Muscle layer of colon (tissue), 2 donors: ENCODE measurements at regions not wholly inside any gene's neighbourhood (a gene's known extent, or its start where the extent isn't known, plus 50 kb on each side); places are given as distances from the start of the nearest gene placed in this dataset.

Source experiments
- H3K27ac ChIP-seq: one replicate; pipeline ENCODE4 v1.7.0; 2013; ENCODE audit warnings: low read depth, mild to moderate bottlenecking, low read length, moderate library complexity
- H3K27me3 ChIP-seq, 2 donors: one replicate each; pipeline ENCODE4 v1.7.0; 2013; ENCODE audit warnings: low read length in 2 of 2, mild to moderate bottlenecking in 2 of 2; ENCODE audit not compliant: insufficient read depth in 2 of 2, control insufficient read depth in 1 of 2
- H3K36me3 ChIP-seq: one replicate; pipeline ENCODE4 v1.7.0; 2013; ENCODE audit warnings: mild to moderate bottlenecking, low read length; ENCODE audit not compliant: insufficient read depth
- H3K4me1 ChIP-seq: one replicate; pipeline ENCODE4 v1.7.0; 2013; ENCODE audit warnings: mild to moderate bottlenecking, low read length; ENCODE audit not compliant: insufficient read depth
- H3K4me3 ChIP-seq, 2 donors: one replicate each; pipeline ENCODE4 v1.7.0; 2013; ENCODE audit warnings: low read length in 2 of 2, low read depth in 1 of 2, mild to moderate bottlenecking in 1 of 2, moderate library complexity in 1 of 2
- H3K9ac ChIP-seq: one replicate; pipeline ENCODE4 v1.7.0; 2013; ENCODE audit warnings: low read length
- H3K9me3 ChIP-seq: one replicate; pipeline ENCODE4 v1.7.0; 2013; ENCODE audit warnings: mild to moderate bottlenecking, low read length
- donor health status: abdominal sarcoma.
- donor health status: Adenocarcinoma of cecum.

DNA sequence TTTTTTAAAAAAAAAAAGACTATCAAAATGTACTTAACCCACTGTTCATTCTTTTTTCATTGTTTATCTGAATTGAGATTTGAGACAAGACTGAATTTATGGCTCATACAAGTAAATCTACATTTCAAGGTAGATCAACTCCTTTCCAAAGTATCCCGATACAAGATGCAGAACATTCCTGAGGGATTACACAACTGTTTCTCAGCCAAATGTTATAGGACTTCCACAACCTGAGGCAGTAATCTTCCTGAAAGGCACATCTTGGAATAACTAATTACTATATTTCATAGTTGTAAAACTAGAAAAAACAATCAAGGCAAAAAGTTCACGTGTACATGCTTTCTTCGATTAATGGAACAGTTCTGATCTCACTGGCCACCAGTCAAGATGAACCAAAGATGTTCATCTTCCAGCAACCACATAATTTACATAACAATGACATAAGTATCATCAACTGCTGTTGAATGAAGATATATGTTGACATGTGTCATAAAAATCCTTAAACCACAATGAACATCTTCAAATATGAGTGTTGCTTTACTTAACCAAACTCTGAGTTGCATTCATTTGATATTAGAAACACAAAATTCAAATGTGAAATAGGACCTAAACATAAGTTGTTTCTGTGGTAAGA lies 225.2 kb upstream of the DKK2 start:
- no peaks in the 10 kb centered on the region for H3K27me3 ChIP-seq
- no peaks in the 10 kb centered on the region for H3K9me3 ChIP-seq
- H3K36me3 ChIP-seq: no peaks in the 10 kb centered on the region
- H3K9ac ChIP-seq: no peak overlapping the region
- no peaks in the 10 kb centered on the region for H3K4me1 ChIP-seq
- no peak overlapping the region for H3K27ac ChIP-seq
- no peak overlapping the region for H3K4me3 ChIP-seq

GRCh38 chr4:107258359-107258758 lies 222.2 kb upstream of the DKK2 start:
- Histone ChIP-seq H3K27me3 (no peaks in the 10 kb centered on the region), H3K4me3 (no peak overlapping the region), H3K4me1 (peaks cover 4% of the 10 kb centered on the region), H3K27ac (no peak overlapping the region), H3K9ac (no peak overlapping the region), H3K36me3 (no peaks in the 10 kb centered on the region), H3K9me3 (no peaks in the 10 kb centered on the region)

DNA sequence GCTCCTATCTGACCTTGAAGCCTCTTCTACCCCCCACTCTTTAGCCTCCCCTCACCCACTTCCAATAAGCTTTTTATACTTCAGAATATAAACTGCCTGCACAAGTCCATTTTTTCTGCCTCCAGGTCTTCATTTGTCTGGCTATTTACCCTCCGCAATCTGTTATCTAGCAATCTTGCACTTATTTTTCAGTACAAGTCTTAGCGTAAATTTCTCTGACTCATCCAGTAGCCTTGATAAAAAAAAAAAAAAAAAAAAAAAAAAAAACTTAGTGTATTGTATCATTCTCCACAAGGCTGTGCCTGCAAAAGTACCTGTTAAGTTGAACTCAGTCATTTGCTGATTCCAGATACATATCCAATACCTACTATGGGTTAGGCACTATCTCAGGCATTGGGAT lies 219.5 kb upstream of the DKK2 start:
- no peak overlapping the region for H3K9ac ChIP-seq
- no peaks in the 10 kb centered on the region for H3K9me3 ChIP-seq
- H3K4me3 ChIP-seq: no peak overlapping the region
- H3K27me3 ChIP-seq: no peaks in the 10 kb centered on the region
- no peaks in the 10 kb centered on the region for H3K36me3 ChIP-seq
- H3K4me1 ChIP-seq: peaks cover 12% of the 10 kb centered on the region
- no peak overlapping the region for H3K27ac ChIP-seq

DNA sequence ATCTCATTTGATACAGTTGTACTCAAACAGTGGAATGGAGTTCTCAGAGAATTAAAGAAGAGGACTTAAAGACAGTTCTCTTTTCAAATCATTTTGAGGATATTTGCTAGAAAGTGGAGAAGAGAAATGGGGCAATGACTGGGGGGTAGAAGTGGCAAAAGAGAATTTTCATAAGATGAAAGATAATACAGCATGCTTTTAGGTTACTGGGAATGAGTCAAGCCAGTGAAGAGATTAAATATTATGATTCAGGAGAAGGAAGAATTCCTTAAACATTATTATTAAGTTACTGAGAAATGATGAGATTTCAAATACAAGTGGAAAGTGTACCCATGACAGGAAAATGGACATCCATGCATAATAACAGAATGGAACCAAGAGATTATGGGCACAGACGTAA lies 219.0 kb upstream of the DKK2 start:
- H3K4me3 ChIP-seq: no peak overlapping the region
- H3K27ac ChIP-seq: no peak overlapping the region
- no peaks in the 10 kb centered on the region for H3K9me3 ChIP-seq
- H3K27me3 ChIP-seq: no peaks in the 10 kb centered on the region
- H3K36me3 ChIP-seq: no peaks in the 10 kb centered on the region
- peaks cover 12% of the 10 kb centered on the region for H3K4me1 ChIP-seq
- no peak overlapping the region for H3K9ac ChIP-seq

- Histone ChIP-seq H3K36me3 (no peaks in the 10 kb centered on the region), H3K27me3 (no peaks in the 10 kb centered on the region), H3K9ac (no peak overlapping the region), H3K4me1 (peaks cover 12% of the 10 kb centered on the region), H3K27ac (no peak overlapping the region), H3K4me3 (no peak overlapping the region), H3K9me3 (no peaks in the 10 kb centered on the region)
These were observed 217.5 kb upstream of the DKK2 start for GRCh38 chr4:107253579-107254068.

DNA sequence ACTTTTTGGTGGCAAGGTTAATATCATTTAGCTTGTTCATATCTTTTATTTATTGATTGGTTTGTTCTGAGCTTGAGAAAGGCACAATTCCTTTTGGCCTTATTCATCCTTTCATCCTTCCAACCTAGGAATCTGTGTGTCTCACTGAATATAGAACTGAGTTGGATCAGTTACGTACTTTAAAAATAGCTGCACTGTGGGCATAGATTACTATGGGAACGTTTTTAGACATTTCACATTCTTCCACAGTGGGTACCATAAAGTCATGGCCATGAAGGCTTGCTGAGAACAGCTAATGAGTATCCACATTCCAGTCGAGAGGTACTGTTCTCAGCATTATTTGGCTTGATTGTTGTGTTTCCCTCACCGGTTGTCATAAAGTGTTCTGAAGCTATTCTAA lies 217.0 kb upstream of the DKK2 start:
- H3K27ac ChIP-seq: no peak overlapping the region
- H3K9ac ChIP-seq: no peak overlapping the region
- no peaks in the 10 kb centered on the region for H3K9me3 ChIP-seq
- H3K4me3 ChIP-seq: no peak overlapping the region
- peaks cover 15% of the 10 kb centered on the region for H3K4me1 ChIP-seq
- H3K27me3 ChIP-seq: no peaks in the 10 kb centered on the region
- no peaks in the 10 kb centered on the region for H3K36me3 ChIP-seq

GRCh38 chr4:107252571-107252970 lies 216.5 kb upstream of the DKK2 start:
- H3K36me3 ChIP-seq: no peaks in the 10 kb centered on the region
- H3K4me3 ChIP-seq: no peak overlapping the region
- H3K27ac ChIP-seq: no peak overlapping the region
- H3K4me1 ChIP-seq: peaks cover 20% of the 10 kb centered on the region
- H3K9ac ChIP-seq: no peak overlapping the region
- H3K9me3 ChIP-seq: no peaks in the 10 kb centered on the region
- H3K27me3 ChIP-seq: no peaks in the 10 kb centered on the region

- H3K36me3 ChIP-seq: no peaks in the 10 kb centered on the region
- no peaks in the 10 kb centered on the region for H3K27me3 ChIP-seq
- peaks cover 27% of the 10 kb centered on the region for H3K4me1 ChIP-seq
- no peaks in the 10 kb centered on the region for H3K9me3 ChIP-seq
- no peak overlapping the region for H3K9ac ChIP-seq
- no peak overlapping the region for H3K4me3 ChIP-seq
- no peak overlapping the region for H3K27ac ChIP-seq
These were observed 212.5 kb upstream of the DKK2 start for GRCh38 chr4:107248571-107248970.

DNA sequence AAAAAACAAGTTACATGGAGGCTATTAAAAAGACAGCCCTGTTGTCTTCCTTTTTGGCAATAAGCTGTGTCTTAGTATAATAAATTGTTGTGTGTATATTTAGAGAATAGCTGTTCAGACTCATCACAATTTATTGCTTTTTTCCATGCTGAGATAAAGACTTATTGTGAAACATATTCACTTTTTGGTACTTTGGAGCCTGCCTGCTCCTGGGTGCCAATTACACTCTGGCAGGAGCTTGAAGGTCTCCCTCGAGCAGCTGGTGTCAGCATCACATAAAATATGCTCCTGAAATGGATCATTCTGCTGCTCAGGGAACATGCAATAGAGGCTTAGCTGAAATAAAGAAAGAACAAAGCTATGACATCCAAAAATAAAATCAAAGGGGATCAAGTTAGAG lies 211.6 kb upstream of the DKK2 start:
- no peak overlapping the region for H3K9ac ChIP-seq
- H3K4me1 ChIP-seq: peaks cover 22% of the 10 kb centered on the region
- no peaks in the 10 kb centered on the region for H3K27me3 ChIP-seq
- H3K4me3 ChIP-seq: no peak overlapping the region
- no peaks in the 10 kb centered on the region for H3K36me3 ChIP-seq
- H3K9me3 ChIP-seq: no peaks in the 10 kb centered on the region
- H3K27ac ChIP-seq: no peak overlapping the region

GRCh38 chr4:107246761-107247160 lies 210.6 kb upstream of the DKK2 start:
- H3K27ac ChIP-seq: no peak overlapping the region
- peaks cover 23% of the 10 kb centered on the region for H3K4me1 ChIP-seq
- H3K9ac ChIP-seq: no peak overlapping the region
- no peaks in the 10 kb centered on the region for H3K36me3 ChIP-seq
- no peak overlapping the region for H3K4me3 ChIP-seq
- H3K9me3 ChIP-seq: no peaks in the 10 kb centered on the region
- H3K27me3 ChIP-seq: no peaks in the 10 kb centered on the region

- H3K9ac ChIP-seq: no peak overlapping the region
- H3K4me3 ChIP-seq: no peak overlapping the region
- H3K27ac ChIP-seq: peak overlapping the region; percentile 69
- H3K9me3 ChIP-seq: no peaks in the 10 kb centered on the region
- H3K27me3 ChIP-seq: no peaks in the 10 kb centered on the region
- peaks cover 21% of the 10 kb centered on the region for H3K4me1 ChIP-seq
- no peaks in the 10 kb centered on the region for H3K36me3 ChIP-seq
These were observed 207.1 kb upstream of the DKK2 start for GRCh38 chr4:107243141-107243781.

DNA sequence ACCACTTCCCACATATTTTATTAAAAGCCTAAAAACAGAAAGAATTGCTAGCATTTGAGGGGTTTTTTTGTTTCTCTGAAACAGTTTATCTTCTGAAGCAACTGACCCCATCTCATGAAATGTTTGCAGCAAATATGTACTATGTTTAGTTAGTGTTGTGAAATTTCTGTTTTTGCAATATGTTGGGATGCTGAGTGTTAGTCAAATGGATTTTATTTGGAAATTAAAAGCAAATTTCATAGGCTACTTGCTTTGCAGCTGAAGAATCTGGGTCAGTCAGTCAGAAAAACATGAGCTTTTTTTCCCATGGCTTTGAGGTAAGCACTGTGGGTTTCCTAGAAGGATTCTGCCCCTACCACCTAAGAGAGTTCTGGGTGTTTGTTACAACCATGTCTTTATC lies 184.9 kb upstream of the DKK2 start:
- no peaks in the 10 kb centered on the region for H3K9me3 ChIP-seq

More for the DNA sequence above, 184.9 kb upstream of the DKK2 start:
- Histone ChIP-seq H3K9ac (no peak overlapping the region), H3K36me3 (no peaks in the 10 kb centered on the region), H3K27me3 (no peaks in the 10 kb centered on the region), H3K27ac (no peak overlapping the region), H3K4me3 (no peak overlapping the region), H3K4me1 (no peaks in the 10 kb centered on the region)
